Ascending aorta (tissue), 2 donors: ENCODE measurements at regions not wholly inside any gene's neighbourhood (a gene's known extent, or its start where the extent isn't known, plus 50 kb on each side); places are given as distances from the start of the nearest gene placed in this dataset.
A peak's percentile ranks its signal among the peaks of the same experiment; 100 is the strongest.
"Not testable (repeated sequence)": the region's sequence is repeated elsewhere in the genome, so short reads cannot be mapped to it uniquely, and the experiment has no call there.

Experiments
- DNase-seq, 2 donors: peaks; one replicate each; pipeline ENCODE4 v3.0.0-alpha.2; 2019; ENCODE audit warnings: low spot score in 2 of 2
- H3K27ac ChIP-seq, 2 donors: fragments of 200-600 bp; sonication (generic); one replicate each; pipeline ENCODE4 v1.5.1; 2016 to 2017; ENCODE audit warnings: mild to moderate bottlenecking in 1 of 2
- H3K27me3 ChIP-seq: fragments of 200-600 bp; sonication (generic); one replicate; pipeline ENCODE4 v1.5.1; 2017
- H3K36me3 ChIP-seq, 2 donors: fragments of 200-600 bp; sonication (generic); one replicate each; pipeline ENCODE4 v1.5.1; 2016
- H3K4me1 ChIP-seq, 2 donors: fragments of 200-600 bp; sonication (generic); one replicate each; pipeline ENCODE4 v1.5.1; 2016 to 2017; ENCODE audit warnings: mild to moderate bottlenecking in 1 of 2
- H3K4me3 ChIP-seq, 2 donors: fragments of 200-600 bp; sonication (generic); one replicate each; pipeline ENCODE4 v1.5.1; 2016 to 2017; ENCODE audit warnings: mild to moderate bottlenecking in 1 of 2
- H3K9me3 ChIP-seq, 2 donors: fragments of 200-600 bp; sonication (generic); one replicate each; pipeline ENCODE4 v1.5.1; 2016
- intact Hi-C: fragments of 100-400 bp; cut with DNase I; formaldehyde crosslinking; loops from one replicate; pipeline ENCODE4 v1.15.1; 2023
- TF ChIP-seq, protein P1 (sequence below), 3 experiments: fragments of 200-600 bp in 2 of 3; fragments of 450-650 bp in 1 of 3; sonication (generic) in 2 of 3; IDR thresholded peaks; one replicate each; pipeline ENCODE4 v1.5.1; 2016 to 2019; ENCODE audit warnings: antibody characterized with exemption in 3 of 3, mild to moderate bottlenecking in 1 of 3, moderate library complexity in 1 of 3

DNA sequence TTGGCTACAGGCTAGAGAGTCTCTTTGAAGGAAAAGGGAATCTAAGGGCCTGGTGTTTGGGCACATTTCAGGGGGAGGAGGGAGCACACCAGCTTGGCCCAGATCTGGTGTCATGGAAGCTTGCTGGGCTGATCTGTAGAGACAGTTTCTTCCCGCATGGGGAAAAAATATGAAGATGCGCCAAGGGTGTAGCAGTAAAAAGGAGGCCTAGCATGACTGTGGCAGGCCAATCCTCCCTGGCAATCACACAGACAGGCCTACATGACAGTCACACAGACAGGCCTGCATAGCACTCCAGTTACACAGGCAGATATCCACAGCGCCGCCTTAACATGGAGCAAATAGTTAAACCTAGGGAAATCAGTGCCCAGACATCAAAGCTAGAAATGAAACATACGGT, 123.6 kb upstream of the KIF5B start:
- Histone ChIP-seq H3K9me3 (no peaks in the 10 kb centered on the region), H3K4me1 (peaks cover 0 to 5% of the 10 kb centered on the region in 2 donors), H3K4me3 (no peak overlapping the region), H3K36me3 (no peaks in the 10 kb centered on the region), H3K27me3 (no peaks in the 10 kb centered on the region), H3K27ac (peak overlapping the region; percentile 46 to 78)
- DNase-seq: peak in 1 of 2 donors; percentile 31
- intact Hi-C loops: no loop called here
- TF ChIP-seq, protein P1, sequence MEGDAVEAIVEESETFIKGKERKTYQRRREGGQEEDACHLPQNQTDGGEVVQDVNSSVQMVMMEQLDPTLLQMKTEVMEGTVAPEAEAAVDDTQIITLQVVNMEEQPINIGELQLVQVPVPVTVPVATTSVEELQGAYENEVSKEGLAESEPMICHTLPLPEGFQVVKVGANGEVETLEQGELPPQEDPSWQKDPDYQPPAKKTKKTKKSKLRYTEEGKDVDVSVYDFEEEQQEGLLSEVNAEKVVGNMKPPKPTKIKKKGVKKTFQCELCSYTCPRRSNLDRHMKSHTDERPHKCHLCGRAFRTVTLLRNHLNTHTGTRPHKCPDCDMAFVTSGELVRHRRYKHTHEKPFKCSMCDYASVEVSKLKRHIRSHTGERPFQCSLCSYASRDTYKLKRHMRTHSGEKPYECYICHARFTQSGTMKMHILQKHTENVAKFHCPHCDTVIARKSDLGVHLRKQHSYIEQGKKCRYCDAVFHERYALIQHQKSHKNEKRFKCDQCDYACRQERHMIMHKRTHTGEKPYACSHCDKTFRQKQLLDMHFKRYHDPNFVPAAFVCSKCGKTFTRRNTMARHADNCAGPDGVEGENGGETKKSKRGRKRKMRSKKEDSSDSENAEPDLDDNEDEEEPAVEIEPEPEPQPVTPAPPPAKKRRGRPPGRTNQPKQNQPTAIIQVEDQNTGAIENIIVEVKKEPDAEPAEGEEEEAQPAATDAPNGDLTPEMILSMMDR (IDR thresholded peaks at IDR 0.05): no peak

DNA sequence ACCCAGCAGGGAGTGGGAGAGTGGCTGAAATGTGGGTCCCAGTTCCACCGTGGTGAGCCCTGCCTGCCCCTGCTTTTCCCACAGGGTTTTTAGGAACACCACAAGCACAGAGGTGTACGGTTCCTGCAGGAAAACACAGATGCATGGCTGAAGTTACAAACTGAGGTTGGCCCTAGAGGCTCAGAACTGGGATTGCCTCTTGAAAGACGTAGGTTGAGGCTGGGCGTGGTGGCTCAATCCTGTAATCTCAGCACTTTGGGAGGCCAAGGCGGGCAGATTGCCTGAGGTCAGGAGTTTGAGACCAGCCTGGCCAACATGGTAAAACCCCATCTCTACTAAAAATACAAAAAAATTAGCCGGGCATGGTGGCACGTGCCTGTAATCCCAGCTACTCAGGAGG, 121.4 kb upstream of the KIF5B start:
- H3K4me3 ChIP-seq, H3K4me1 ChIP-seq, H3K27me3 ChIP-seq, intact Hi-C loops, H3K27ac ChIP-seq, H3K36me3 ChIP-seq, H3K9me3 ChIP-seq: not testable (repeated sequence)
- DNase-seq: peak in 1 of 2 donors; percentile 30

DNA sequence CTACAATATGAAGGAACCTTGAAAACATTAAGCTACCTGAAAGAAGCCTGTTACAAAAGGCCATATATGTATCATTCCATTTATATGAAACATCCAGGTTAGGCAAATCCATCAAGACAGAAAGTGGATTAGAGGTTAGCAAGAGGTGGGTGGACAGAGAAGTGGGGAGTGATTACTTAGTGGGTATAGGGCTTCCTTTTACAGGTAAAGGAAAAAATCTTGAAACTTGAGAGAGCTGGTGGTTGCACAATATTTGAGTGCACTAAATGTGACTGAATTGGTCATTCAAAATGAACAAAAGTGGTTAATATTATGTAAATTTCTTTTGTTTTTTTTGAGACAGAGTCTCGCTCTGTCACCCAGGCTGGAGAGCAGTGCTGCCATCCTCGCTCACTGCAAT, 119.4 kb upstream of the KIF5B start:
- Histone ChIP-seq H3K4me1 (peaks cover 0 to 5% of the 10 kb centered on the region in 2 donors), H3K27me3 (no peaks in the 10 kb centered on the region), H3K27ac (no peak overlapping the region), H3K9me3 (no peaks in the 10 kb centered on the region), H3K4me3 (no peak overlapping the region), H3K36me3 (no peaks in the 10 kb centered on the region)
- no peak for DNase-seq
- intact Hi-C loops: no loop called here
- TF ChIP-seq, protein P1 (IDR thresholded peaks at IDR 0.05): no peak

DNA sequence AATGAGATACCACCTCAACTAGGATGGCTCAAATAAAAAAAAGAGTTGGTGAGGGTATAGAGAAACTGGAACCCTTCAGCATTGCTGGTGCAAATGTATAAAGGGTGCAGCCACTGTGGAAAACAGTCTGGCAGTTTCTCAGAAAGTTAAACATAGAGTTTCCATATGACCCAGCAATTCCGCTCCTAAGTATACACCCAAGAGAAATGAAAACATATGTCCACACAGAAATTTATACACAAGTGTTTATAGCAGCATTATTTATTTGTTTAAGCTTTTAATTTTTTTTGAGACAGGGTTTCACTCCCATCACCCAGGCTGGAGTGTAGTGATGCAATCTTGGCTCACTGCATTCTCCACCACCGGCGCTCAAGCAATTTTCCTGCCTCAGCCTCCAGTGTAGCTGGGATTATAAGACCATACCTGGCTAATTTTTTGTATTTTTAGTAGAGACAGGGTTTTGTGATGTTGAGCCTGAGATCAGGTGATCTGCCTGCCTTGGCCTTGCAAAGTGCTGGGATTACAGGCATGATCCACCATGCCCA, 118.2 kb upstream of the KIF5B start:
- intact Hi-C loops: no loop called here
- no peak overlapping the region for H3K4me3 ChIP-seq
- DNase-seq: peak in 1 of 2 donors; percentile 25
- no peaks in the 10 kb centered on the region for H3K9me3 ChIP-seq
- TF ChIP-seq, protein P1 (IDR thresholded peaks at IDR 0.05): no peak
- H3K27me3 ChIP-seq: no peaks in the 10 kb centered on the region
- no peak overlapping the region for H3K27ac ChIP-seq
- no peaks in the 10 kb centered on the region for H3K36me3 ChIP-seq
- no peaks in the 10 kb centered on the region for H3K4me1 ChIP-seq

DNA sequence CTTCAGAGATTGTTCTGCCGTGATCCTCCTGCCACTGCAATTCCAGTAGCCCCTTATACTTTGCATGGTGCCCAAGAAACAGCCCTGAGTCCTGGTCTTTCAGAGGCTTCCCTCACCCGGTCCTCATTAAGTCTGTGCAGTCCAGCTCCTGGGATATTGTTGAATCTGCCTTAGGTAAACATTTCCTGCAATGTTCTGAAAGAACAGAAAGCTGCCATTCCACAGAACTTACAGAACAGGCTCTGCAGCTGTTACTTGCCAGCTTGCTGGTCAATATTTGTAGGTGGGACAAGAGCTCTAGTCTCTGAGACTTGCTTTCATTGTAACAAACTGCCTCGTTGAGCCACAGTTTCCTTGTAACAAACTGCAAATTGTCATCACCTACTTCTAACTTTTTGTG, 115.0 kb upstream of the KIF5B start:
- TF ChIP-seq, protein P1 (IDR thresholded peaks at IDR 0.05): no peak
- H3K27me3 ChIP-seq: no peaks in the 10 kb centered on the region
- no peak overlapping the region for H3K27ac ChIP-seq
- H3K4me1 ChIP-seq: no peaks in the 10 kb centered on the region
- H3K36me3 ChIP-seq: no peaks in the 10 kb centered on the region
- DNase-seq: peak in 1 of 2 donors; percentile 1
- H3K9me3 ChIP-seq: no peaks in the 10 kb centered on the region
- no peak overlapping the region for H3K4me3 ChIP-seq
- intact Hi-C loops: no loop called here

DNA sequence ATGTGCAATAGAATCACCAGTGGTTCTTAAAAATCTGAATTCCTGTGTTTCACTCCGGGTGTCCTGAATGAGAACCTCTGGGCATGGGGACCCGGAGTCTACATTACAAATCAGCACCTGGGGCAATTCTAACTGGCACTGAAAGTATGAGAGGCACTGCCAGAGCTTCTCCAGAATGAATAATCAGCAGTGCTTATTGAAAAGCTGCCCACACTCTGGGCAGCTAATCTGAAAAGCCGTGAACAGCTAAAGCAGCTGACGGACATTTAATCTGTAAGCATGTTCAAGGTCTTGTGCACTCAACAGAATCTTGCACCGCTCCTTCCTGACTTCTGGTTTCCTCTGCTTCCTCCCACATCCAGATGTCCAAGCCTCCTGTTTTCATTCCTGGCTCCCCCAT, 113.3 kb upstream of the KIF5B start:
- no peak overlapping the region for H3K27ac ChIP-seq
- H3K4me3 ChIP-seq: no peak overlapping the region
- H3K36me3 ChIP-seq: no peaks in the 10 kb centered on the region
- H3K9me3 ChIP-seq: no peaks in the 10 kb centered on the region
- H3K4me1 ChIP-seq: no peaks in the 10 kb centered on the region
- peak in 1 of 2 donors; percentile 13 for DNase-seq
- no peaks in the 10 kb centered on the region for H3K27me3 ChIP-seq
- TF ChIP-seq, protein P1 (IDR thresholded peaks at IDR 0.05): no peak
- intact Hi-C loops: no loop called here
